Stomach (tissue), 8 donors: ENCODE measurements at regions not wholly inside any gene's neighbourhood (a gene's known extent, or its start where the extent isn't known, plus 50 kb on each side); places are given as distances from the start of the nearest gene placed in this dataset.

ENCODE experiments used
- DNase-seq, 2 donors: peaks; one replicate each; pipeline versions ENCODE4 v3.0.0 to v3.0.0-alpha.2; 2013 to 2019
- H3K27ac ChIP-seq, 5 donors: fragments of 200-600 bp in 4 of 5; sonication (generic) in 4 of 5; one replicate each; pipeline ENCODE4 v1.5.1; 2013 to 2019; ENCODE audit warnings: mild to moderate bottlenecking in 1 of 5, moderate library complexity in 1 of 5
- H3K27me3 ChIP-seq, 3 donors: fragments of 200-600 bp; sonication (generic); one replicate each; pipeline ENCODE4 v1.5.1; 2017 to 2019; ENCODE audit warnings: mixed run types in 1 of 3
- H3K36me3 ChIP-seq, 4 donors: fragments of 200-600 bp; sonication (generic); 1 replicate in 3 of 4; 2 replicates in 1 of 4; pipeline ENCODE4 v1.5.1; 2016 to 2019
- H3K4me1 ChIP-seq, 4 donors: fragments of 200-600 bp; sonication (generic); one replicate each; pipeline ENCODE4 v1.5.1; 2016 to 2019
- H3K4me3 ChIP-seq, 4 donors: fragments of 200-600 bp; sonication (generic) in 3 of 4; one replicate each; pipeline ENCODE4 v1.5.1; 2016 to 2019; ENCODE audit warnings: mild to moderate bottlenecking in 1 of 4
- H3K9me3 ChIP-seq, 4 donors: fragments of 200-600 bp; sonication (generic); one replicate each; pipeline ENCODE4 v1.5.1; 2016 to 2019
- EP300 ChIP-seq: sonication (generic); formaldehyde crosslinking; IDR thresholded peaks from one replicate; pipeline ENCODE4 v1.6.1; 2017; ENCODE audit warnings: antibody characterized with exemption
- POLR2A ChIP-seq, 4 donors: fragments of 450-650 bp; IDR thresholded peaks; one replicate each; pipeline ENCODE4 v1.6.1; 2016; ENCODE audit warnings: antibody characterized with exemption in 4 of 4, control low read depth in 2 of 4, mild to moderate bottlenecking in 1 of 4, moderate library complexity in 1 of 4
- POLR2AphosphoS5 ChIP-seq, 3 donors: sonication (generic); formaldehyde crosslinking; IDR thresholded peaks; one replicate each; pipeline ENCODE4 v1.6.1; 2016; ENCODE audit warnings: antibody characterized with exemption in 3 of 3
- WGBS, 5 donors: extraction: QIAGEN DNeasy Blood & Tissue Kit in 3 of 5; methylation state at CpG; one replicate each; pipeline versions ENCODE4 v1.1.5 to v1.1.7; 2013 to 2018; 5-methylcytosine and 5-hydroxymethylcytosine counted together
- intact Hi-C: fragments of 100-400 bp; cut with DNase I; formaldehyde crosslinking; loops from one replicate; pipeline ENCODE4 v1.15.1; 2023; ENCODE audit warnings: low total_unique reads
- TF ChIP-seq, protein P1 (sequence below), 7 experiments: fragments of 450-650 bp in 4 of 7; fragments of 200-600 bp in 3 of 7; sonication (generic) in 3 of 7; IDR thresholded peaks; one replicate each; pipeline ENCODE4 v1.5.1; 2016 to 2019; ENCODE audit warnings: antibody characterized with exemption in 7 of 7, control low read depth in 2 of 7, mild to moderate bottlenecking in 1 of 7
- donor health status: healthy with polysubstance abuse.
- donor health status: Bipolar disorder and iron deficiency.
- donor health status: healthy.

DNA sequence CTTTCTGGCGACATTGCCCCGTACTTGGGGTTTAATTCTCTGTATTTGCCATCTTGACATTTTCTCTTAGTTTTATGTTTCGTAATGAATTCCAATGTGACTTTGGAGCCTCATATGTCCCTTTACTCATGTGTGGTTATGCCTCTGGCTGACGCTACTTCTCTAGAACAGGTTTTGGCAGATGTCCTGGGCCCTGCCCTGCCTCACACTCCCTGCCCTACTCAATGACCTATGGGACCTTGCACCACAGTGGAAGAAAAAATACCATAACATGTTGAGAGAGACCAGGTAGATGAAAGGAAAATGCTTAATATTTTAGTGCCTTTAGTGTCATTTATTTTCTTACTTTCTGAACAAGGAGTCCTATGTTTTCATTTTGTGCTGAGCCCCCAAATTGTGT lies 400.5 kb downstream of the TFEC start:
- H3K4me3 ChIP-seq: no peak overlapping the region
- WGBS, 5 donors: 83 to 93% (median 87%) methylated on average over 4 of the region's 4 CpGs
- H3K36me3 ChIP-seq: no peaks in the 10 kb centered on the region
- no peak for DNase-seq
- H3K4me1 ChIP-seq: peaks cover 0 to 4% (median 2%) of the 10 kb centered on the region in 4 donors
- no peak overlapping the region for H3K27ac ChIP-seq
- no peak for TF ChIP-seq POLR2AphosphoS5 (IDR thresholded peaks at IDR 0.05)
- TF ChIP-seq, protein P1, sequence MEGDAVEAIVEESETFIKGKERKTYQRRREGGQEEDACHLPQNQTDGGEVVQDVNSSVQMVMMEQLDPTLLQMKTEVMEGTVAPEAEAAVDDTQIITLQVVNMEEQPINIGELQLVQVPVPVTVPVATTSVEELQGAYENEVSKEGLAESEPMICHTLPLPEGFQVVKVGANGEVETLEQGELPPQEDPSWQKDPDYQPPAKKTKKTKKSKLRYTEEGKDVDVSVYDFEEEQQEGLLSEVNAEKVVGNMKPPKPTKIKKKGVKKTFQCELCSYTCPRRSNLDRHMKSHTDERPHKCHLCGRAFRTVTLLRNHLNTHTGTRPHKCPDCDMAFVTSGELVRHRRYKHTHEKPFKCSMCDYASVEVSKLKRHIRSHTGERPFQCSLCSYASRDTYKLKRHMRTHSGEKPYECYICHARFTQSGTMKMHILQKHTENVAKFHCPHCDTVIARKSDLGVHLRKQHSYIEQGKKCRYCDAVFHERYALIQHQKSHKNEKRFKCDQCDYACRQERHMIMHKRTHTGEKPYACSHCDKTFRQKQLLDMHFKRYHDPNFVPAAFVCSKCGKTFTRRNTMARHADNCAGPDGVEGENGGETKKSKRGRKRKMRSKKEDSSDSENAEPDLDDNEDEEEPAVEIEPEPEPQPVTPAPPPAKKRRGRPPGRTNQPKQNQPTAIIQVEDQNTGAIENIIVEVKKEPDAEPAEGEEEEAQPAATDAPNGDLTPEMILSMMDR (IDR thresholded peaks at IDR 0.05): no peak
- TF ChIP-seq POLR2A (IDR thresholded peaks at IDR 0.05): no peak
- no peak for TF ChIP-seq EP300
- intact Hi-C loops: no loop called here
- H3K9me3 ChIP-seq: no peaks in the 10 kb centered on the region
- no peaks in the 10 kb centered on the region for H3K27me3 ChIP-seq

DNA sequence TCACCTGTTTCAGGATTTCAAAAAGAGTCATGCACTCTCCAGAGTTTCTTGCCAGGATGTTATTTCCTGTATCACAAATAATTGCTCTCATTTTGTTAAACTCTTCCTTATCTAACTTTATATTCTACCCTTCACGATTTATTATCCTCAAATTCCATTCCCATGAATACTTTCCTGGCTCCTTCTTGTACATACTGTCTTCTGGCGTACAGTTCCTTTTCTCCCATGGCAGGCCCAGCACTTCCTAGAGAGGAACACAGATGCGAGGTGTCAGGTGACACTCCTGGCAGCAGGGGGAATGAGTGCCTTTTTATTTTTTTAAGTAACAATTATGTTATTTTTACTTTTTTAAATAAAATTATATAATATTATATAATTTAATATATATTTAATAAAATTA lies 411.9 kb downstream of the TFEC start:
- H3K27ac ChIP-seq: no peak overlapping the region
- H3K36me3 ChIP-seq: no peaks in the 10 kb centered on the region
- TF ChIP-seq EP300 (no peak), POLR2AphosphoS5 (IDR thresholded peaks at IDR 0.05) (no peak), POLR2A (IDR thresholded peaks at IDR 0.05) (no peak)
- TF ChIP-seq, protein P1 (IDR thresholded peaks at IDR 0.05): no peak
- DNase-seq: no peak
- H3K27me3 ChIP-seq: no peaks in the 10 kb centered on the region
- H3K4me1 ChIP-seq: no peaks in the 10 kb centered on the region
- WGBS, 5 donors: 35 to 45% (median 42%) methylated on average over 3 of the region's 3 CpGs
- H3K9me3 ChIP-seq: no peaks in the 10 kb centered on the region
- intact Hi-C loops: no loop called here
- no peak overlapping the region for H3K4me3 ChIP-seq

DNA sequence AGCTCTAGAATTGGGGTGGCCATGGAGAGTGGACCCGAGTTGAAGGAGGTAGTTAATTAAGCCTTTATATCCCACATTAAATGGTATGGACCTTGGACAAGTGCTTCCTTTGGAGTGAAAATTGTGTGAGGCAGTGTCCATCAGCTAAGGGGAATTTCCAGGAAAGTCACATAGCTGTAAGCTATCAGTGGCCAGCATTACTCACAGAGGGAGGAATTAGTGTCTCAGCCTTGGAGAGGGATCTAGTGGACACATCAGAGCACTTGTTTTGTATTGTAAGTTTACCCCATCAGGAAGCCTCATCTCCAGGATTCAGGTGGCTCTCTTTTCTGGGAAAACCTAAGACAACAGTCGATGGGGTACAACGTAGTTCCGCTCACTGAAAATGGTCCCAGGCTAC lies 416.7 kb downstream of the TFEC start:
- H3K9me3 ChIP-seq: no peaks in the 10 kb centered on the region
- no peak overlapping the region for H3K4me3 ChIP-seq
- DNase-seq: no peak
- TF ChIP-seq POLR2A (IDR thresholded peaks at IDR 0.05): no peak
- TF ChIP-seq POLR2AphosphoS5 (IDR thresholded peaks at IDR 0.05): no peak
- TF ChIP-seq EP300: no peak
- TF ChIP-seq, protein P1 (IDR thresholded peaks at IDR 0.05): no peak
- H3K36me3 ChIP-seq: no peaks in the 10 kb centered on the region
- no peaks in the 10 kb centered on the region for H3K27me3 ChIP-seq
- intact Hi-C loops: no loop called here
- no peak overlapping the region for H3K27ac ChIP-seq
- H3K4me1 ChIP-seq: no peaks in the 10 kb centered on the region
- WGBS, 5 donors: 88 to 95% (median 93%) methylated on average over 4 of the region's 4 CpGs

- H3K27ac ChIP-seq: no peak overlapping the region
- no peaks in the 10 kb centered on the region for H3K4me1 ChIP-seq
- H3K27me3 ChIP-seq: no peaks in the 10 kb centered on the region
- DNase-seq: no peak
- H3K36me3 ChIP-seq: no peaks in the 10 kb centered on the region
- H3K4me3 ChIP-seq: no peak overlapping the region
- intact Hi-C loops: no loop called here
- TF ChIP-seq EP300: no peak
- TF ChIP-seq POLR2A (IDR thresholded peaks at IDR 0.05): no peak
- TF ChIP-seq POLR2AphosphoS5 (IDR thresholded peaks at IDR 0.05): no peak
- TF ChIP-seq, protein P1 (IDR thresholded peaks at IDR 0.05): no peak
- H3K9me3 ChIP-seq: no peaks in the 10 kb centered on the region
- WGBS, 5 donors: 90 to 94% (median 91%) methylated on average over 8 of the region's 8 CpGs
Measured at GRCh38 chr7:115603416-115603815, 427.1 kb downstream of the TFEC start.
